22Rv1 (cell line): ENCODE measurements at regions not wholly inside any gene's neighbourhood (a gene's known extent, or its start where the extent isn't known, plus 50 kb on each side); places are given as distances from the start of the nearest gene placed in this dataset.
"Not testable (repeated sequence)": the region's sequence is repeated elsewhere in the genome, so short reads cannot be mapped to it uniquely, and the experiment has no call there.

Experiments used
- H3K27ac ChIP-seq: fragments of 450-650 bp; 2 replicates; pipeline ENCODE4 v1.5.1; 2017
- ZFX ChIP-seq: fragments of 450-650 bp; IDR thresholded peaks from 2 replicates; pipeline ENCODE4 v1.6.1; 2017; ENCODE audit warnings: antibody characterized with exemption, borderline replicate concordance
- TF ChIP-seq, protein P1 (sequence below): fragments of 450-650 bp; IDR thresholded peaks from 2 replicates; pipeline ENCODE4 v1.5.1; 2017; ENCODE audit warnings: mild to moderate bottlenecking

DNA sequence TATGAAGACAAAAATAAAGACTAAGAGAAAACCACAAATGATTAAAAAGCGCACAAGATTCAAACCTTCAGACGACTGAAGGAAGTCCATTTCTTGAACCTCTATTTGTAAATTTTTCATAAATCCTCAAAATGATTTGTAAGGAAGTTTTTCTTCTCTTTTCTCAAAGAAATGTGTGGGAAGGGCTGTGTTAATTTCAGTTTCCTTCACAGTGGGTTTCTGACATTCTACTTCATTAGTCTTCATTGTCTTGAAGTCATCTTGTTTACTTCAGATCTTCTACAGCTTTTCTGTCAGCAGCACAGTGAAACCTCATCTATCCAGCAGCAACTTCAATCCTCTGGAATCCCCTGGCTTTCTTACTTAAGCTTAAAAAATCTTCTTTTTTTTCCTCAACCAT, 87.6 kb upstream of the MYLIP start:
- no peak for TF ChIP-seq ZFX
- TF ChIP-seq, protein P1, sequence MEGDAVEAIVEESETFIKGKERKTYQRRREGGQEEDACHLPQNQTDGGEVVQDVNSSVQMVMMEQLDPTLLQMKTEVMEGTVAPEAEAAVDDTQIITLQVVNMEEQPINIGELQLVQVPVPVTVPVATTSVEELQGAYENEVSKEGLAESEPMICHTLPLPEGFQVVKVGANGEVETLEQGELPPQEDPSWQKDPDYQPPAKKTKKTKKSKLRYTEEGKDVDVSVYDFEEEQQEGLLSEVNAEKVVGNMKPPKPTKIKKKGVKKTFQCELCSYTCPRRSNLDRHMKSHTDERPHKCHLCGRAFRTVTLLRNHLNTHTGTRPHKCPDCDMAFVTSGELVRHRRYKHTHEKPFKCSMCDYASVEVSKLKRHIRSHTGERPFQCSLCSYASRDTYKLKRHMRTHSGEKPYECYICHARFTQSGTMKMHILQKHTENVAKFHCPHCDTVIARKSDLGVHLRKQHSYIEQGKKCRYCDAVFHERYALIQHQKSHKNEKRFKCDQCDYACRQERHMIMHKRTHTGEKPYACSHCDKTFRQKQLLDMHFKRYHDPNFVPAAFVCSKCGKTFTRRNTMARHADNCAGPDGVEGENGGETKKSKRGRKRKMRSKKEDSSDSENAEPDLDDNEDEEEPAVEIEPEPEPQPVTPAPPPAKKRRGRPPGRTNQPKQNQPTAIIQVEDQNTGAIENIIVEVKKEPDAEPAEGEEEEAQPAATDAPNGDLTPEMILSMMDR = no peak
- no peak overlapping the region for H3K27ac ChIP-seq

DNA sequence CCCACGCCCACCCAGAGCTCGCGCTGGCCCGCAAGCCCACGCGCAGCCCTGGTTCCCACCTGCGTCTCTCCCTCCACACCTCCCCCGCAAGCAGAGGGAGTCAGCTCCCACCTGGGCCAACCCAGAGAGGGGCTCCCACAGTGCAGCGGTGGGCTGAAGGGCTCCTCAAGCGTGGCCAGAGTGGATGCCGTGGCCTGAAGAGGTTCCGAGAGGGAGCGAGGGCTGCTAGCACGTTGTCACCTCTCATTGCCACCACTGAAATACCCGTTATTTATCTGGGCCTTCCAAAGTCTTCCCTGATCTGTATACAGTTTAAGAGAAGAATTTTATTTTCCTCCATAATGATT, 88.3 kb upstream of the MYLIP start:
- no peak overlapping the region for H3K27ac ChIP-seq
- TF ChIP-seq, protein P1 = no peak
- no peak for TF ChIP-seq ZFX

DNA sequence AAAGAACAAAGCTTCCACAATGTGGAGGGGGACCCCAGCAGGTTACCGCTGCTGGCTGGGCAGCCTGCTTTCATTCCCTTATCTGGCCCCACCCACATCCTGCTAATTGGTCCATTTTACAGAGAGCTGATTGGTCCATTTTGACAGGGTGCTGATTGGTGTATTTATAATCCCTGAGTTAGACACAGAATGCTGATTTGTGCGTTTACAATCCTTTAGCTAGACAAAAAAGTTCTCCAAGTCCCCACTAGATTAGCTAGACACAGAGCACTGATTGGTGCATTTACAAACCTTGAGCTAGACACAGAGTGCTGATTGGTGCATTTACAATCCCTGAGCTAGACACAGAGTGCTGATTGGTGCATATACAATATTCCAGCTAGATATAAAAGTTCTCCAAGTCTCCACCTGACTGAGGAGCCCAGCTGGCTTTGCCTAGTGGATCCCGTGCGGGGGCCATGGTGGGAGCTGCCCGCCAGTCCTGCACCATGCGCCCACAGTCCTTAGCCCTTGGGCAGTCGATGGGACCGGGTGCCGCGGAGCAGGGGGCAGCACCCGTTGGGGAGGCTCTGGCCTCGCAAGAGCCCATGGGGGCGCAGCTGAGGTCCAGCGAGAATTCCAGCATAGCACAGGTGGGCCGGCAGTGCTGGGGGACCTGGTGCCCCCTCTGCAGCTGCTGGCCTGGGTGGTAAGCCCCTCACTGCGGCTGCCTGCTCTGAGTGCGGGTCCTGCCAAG, 88.8 kb upstream of the MYLIP start:
- H3K27ac ChIP-seq = not testable (repeated sequence)

DNA sequence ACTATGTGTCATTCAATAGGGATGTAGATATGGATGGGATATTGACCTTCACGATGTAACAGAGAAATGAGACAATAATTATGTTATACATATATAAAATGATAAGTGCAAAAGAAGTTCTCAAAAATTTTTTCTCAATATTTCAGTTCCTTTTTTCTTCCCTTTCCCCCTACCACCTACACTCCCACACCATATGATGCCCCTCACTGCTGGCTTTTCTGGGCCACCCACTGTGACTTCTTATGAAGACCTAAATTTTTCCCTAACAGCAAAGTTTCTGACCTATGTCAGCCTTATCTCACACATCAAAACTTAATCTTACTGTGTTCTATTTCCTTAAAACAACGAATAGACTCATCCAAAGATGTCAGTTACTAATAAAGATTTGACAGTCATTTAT, 89.9 kb upstream of the MYLIP start:
- TF ChIP-seq, protein P1 = no peak
- no peak for TF ChIP-seq ZFX
- H3K27ac ChIP-seq = no peak overlapping the region

DNA sequence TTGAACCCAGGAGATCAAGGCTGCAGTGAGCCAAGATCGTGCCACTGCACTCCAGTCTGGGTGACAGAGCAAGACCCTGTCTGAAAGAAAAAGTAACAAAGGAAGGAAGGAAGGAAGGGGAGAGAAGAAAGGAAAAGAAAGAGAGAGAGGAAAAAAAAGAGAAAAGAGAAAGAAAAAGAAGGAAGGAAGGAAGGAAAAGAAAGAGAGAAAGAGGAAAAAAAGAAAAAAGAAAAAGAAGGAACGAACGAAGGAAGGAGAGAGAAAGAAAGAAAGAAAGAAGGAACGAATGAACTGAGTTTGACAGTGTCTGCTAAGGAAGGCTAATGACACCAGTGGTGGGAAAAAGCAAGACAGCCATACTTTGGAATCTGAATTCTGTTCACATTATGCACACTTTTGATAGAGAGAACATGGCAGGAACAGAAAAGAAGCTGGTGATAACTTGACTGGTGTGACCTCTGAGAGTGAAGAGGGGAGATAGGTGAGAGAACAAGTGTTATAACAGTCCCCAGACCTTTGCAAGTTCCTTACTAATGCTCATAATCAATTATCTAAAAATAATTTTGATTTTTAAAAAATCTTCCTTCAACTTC, 93.3 kb upstream of the MYLIP start:
- no peak overlapping the region for H3K27ac ChIP-seq
- TF ChIP-seq ZFX = no peak
- TF ChIP-seq, protein P1 = no peak

DNA sequence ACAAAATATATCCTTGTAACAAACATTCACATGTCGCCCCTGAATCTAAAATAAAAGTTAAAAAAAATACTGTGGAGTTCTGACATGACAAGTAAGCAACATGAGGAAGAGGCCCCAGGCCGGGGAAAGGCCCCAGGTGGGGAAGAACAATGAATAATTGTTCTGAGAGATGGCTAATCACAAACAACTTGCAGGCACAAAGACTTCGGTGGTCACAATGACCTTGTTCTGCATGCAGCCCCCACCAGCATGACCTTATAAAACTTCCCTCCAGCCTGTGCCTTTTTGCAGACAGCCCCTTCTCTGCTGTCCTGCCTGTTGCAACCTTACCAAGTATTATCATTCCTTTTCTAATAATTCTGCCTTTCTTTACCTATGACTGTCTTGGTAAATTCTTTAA, 95.7 kb upstream of the MYLIP start:
- no peak overlapping the region for H3K27ac ChIP-seq
- TF ChIP-seq ZFX = no peak
- TF ChIP-seq, protein P1 = no peak

DNA sequence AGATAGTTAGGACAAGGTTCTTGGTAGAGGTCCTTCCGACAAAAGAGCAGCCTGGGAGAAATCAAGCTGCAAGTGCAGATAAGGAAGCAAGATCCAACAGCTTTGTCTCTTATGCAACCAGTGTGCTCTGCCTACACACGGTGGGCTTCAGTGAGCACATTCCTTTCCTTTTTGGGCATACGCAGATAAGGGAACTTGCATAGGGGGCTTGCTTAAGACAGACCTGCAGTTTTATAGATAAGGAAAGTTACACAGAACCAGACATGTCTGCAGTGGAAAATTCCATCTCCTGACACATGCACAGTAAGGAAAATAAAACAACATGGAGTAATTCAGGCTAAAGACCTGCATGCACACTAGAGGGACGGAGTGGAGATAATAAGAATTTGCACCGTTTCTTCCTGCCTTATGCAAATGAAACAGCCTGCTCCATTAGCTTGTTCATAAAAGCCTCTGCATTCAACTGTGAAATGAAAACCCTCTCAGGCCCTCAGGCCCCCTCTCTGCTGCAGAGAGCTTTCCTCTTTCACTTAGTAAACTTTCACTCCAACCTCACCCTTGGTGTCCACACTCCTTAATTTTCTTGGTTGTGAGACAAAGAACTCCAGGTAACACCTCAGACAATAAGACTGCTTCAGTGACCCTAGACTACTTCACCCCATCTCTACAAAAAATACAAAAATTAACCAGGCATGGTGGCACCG, 97.5 kb upstream of the MYLIP start:
- H3K27ac ChIP-seq = no peak overlapping the region

More for the DNA sequence above, 97.5 kb upstream of the MYLIP start:
- no peak for TF ChIP-seq ZFX
- TF ChIP-seq, protein P1 = no peak
